ENCODE measurements at regions not wholly inside any gene's neighbourhood (a gene's known extent, or its start where the extent isn't known, plus 50 kb on each side); places are given as distances from the start of the nearest gene placed in this dataset.

GRCh38 chr4:117916728-117917127 is 117.6 kb upstream of the NDST3 start:
- TF ChIP-seq CEBPB (IDR thresholded peaks at IDR 0.05) (no peak), ZBTB7A (IDR thresholded peaks at IDR 0.05; ENCODE audit: low read depth) (no peak), RAD21 (IDR thresholded peaks at IDR 0.05; ENCODE audit: low read depth) (no peak), FOXM1 (IDR thresholded peaks at IDR 0.05; ENCODE audit: borderline replicate concordance, low read depth) (no peak), NFIC (IDR thresholded peaks at IDR 0.05) (no peak), EP300 (IDR thresholded peaks at IDR 0.05; ENCODE audit: borderline replicate concordance) (no peak), USF1 (IDR thresholded peaks at IDR 0.05) (no peak), TAF1 (IDR thresholded peaks at IDR 0.05; ENCODE audit: low read depth) (no peak), TCF12 (IDR thresholded peaks at IDR 0.05; ENCODE audit: low read depth) (no peak), REST (IDR thresholded peaks at IDR 0.05; ENCODE audit: low read depth) (no peak), YY1 (IDR thresholded peaks at IDR 0.05; ENCODE audit: low read depth) (no peak), CREB1 (IDR thresholded peaks at IDR 0.05; ENCODE audit: low read depth) (no peak), TEAD4 (IDR thresholded peaks at IDR 0.05) (no peak), EGR1 (IDR thresholded peaks at IDR 0.05) (no peak), MAX (IDR thresholded peaks at IDR 0.05) (no peak)

GRCh38 chr4:117941611-117942010 is 92.7 kb upstream of the NDST3 start:
- TF ChIP-seq EGR1 (IDR thresholded peaks at IDR 0.05) (no peak), EP300 (IDR thresholded peaks at IDR 0.05; ENCODE audit: borderline replicate concordance) (no peak), FOXM1 (IDR thresholded peaks at IDR 0.05; ENCODE audit: borderline replicate concordance, low read depth) (no peak), ZBTB7A (IDR thresholded peaks at IDR 0.05; ENCODE audit: low read depth) (no peak), YY1 (IDR thresholded peaks at IDR 0.05; ENCODE audit: low read depth) (no peak)

GRCh38 chr4:117949621-117950020 is 84.7 kb upstream of the NDST3 start:
- TF ChIP-seq ZBTB7A (IDR thresholded peaks at IDR 0.05; ENCODE audit: low read depth) (no peak), TAF1 (IDR thresholded peaks at IDR 0.05; ENCODE audit: low read depth) (no peak), MAX (IDR thresholded peaks at IDR 0.05) (no peak), YY1 (IDR thresholded peaks at IDR 0.05; ENCODE audit: low read depth) (no peak), TEAD4 (IDR thresholded peaks at IDR 0.05) (no peak), REST (IDR thresholded peaks at IDR 0.05; ENCODE audit: low read depth) (no peak), EGR1 (IDR thresholded peaks at IDR 0.05) (no peak), RAD21 (IDR thresholded peaks at IDR 0.05; ENCODE audit: low read depth) (no peak), EP300 (IDR thresholded peaks at IDR 0.05; ENCODE audit: borderline replicate concordance) (no peak), NFIC (IDR thresholded peaks at IDR 0.05) (no peak), CREB1 (IDR thresholded peaks at IDR 0.05; ENCODE audit: low read depth) (no peak), TCF12 (IDR thresholded peaks at IDR 0.05; ENCODE audit: low read depth) (no peak), USF1 (IDR thresholded peaks at IDR 0.05) (no peak), CEBPB (IDR thresholded peaks at IDR 0.05) (no peak), FOXM1 (IDR thresholded peaks at IDR 0.05; ENCODE audit: borderline replicate concordance, low read depth) (no peak)

GRCh38 chr4:117957571-117957970 is 76.7 kb upstream of the NDST3 start:
- TF ChIP-seq EGR1 (IDR thresholded peaks at IDR 0.05) (no peak), TEAD4 (IDR thresholded peaks at IDR 0.05) (no peak)

GRCh38 chr4:117965622-117966021 is 68.7 kb upstream of the NDST3 start:
- TF ChIP-seq NFIC (IDR thresholded peaks at IDR 0.05) (no peak), ZBTB7A (IDR thresholded peaks at IDR 0.05; ENCODE audit: low read depth) (no peak), YY1 (IDR thresholded peaks at IDR 0.05; ENCODE audit: low read depth) (no peak), TCF12 (IDR thresholded peaks at IDR 0.05; ENCODE audit: low read depth) (no peak), TAF1 (IDR thresholded peaks at IDR 0.05; ENCODE audit: low read depth) (no peak), MAX (IDR thresholded peaks at IDR 0.05) (no peak), USF1 (IDR thresholded peaks at IDR 0.05) (no peak), CREB1 (IDR thresholded peaks at IDR 0.05; ENCODE audit: low read depth) (no peak), EGR1 (IDR thresholded peaks at IDR 0.05) (no peak)

- no peak for TF ChIP-seq EGR1 (IDR thresholded peaks at IDR 0.05)
- TF ChIP-seq MAX (IDR thresholded peaks at IDR 0.05) = no peak
- TF ChIP-seq TCF12 (IDR thresholded peaks at IDR 0.05; ENCODE audit: low read depth) = no peak
- TF ChIP-seq TAF1 (IDR thresholded peaks at IDR 0.05; ENCODE audit: low read depth) = no peak
- TF ChIP-seq CEBPB (IDR thresholded peaks at IDR 0.05) = no peak
- TF ChIP-seq USF1 (IDR thresholded peaks at IDR 0.05) = no peak
- TF ChIP-seq CREB1 (IDR thresholded peaks at IDR 0.05; ENCODE audit: low read depth) = no peak
- TF ChIP-seq RAD21 (IDR thresholded peaks at IDR 0.05; ENCODE audit: low read depth) = no peak
- no peak for TF ChIP-seq NFIC (IDR thresholded peaks at IDR 0.05)
- TF ChIP-seq YY1 (IDR thresholded peaks at IDR 0.05; ENCODE audit: low read depth) = no peak
- TF ChIP-seq EP300 (IDR thresholded peaks at IDR 0.05; ENCODE audit: borderline replicate concordance) = no peak
- TF ChIP-seq FOXM1 (IDR thresholded peaks at IDR 0.05; ENCODE audit: borderline replicate concordance, low read depth) = no peak
Observed at GRCh38 chr4:117968606-117969005, 65.7 kb upstream of the NDST3 start.
